H1 (cell line): ENCODE measurements at regions not wholly inside any gene's neighbourhood (a gene's known extent, or its start where the extent isn't known, plus 50 kb on each side); places are given as distances from the start of the nearest gene placed in this dataset.

Experiments
- CHD2 ChIP-seq: IDR thresholded peaks from 2 replicates; pipeline ENCODE4 v1.6.1; 2012; ENCODE audit warnings: low read length, improper control_type of control experiment
- CTCF ChIP-seq, 3 experiments: IDR thresholded peaks; 1 replicate in 2 of 3; 2 replicates in 1 of 3; pipeline versions ENCODE4 v1.5.1 to v1.6.1; 2011; ENCODE audit warnings: low read length in 3 of 3, mild to moderate bottlenecking in 3 of 3, inconsistent platforms in 2 of 3, low read depth in 1 of 3, moderate library complexity in 1 of 3; ENCODE audit not compliant: insufficient read depth in 1 of 3; ENCODE audit errors: control extremely low read depth in 1 of 3
- KDM5A ChIP-seq: fragments of 200-600 bp; IDR thresholded peaks from 2 replicates; pipeline ENCODE4 v1.7.1; 2012; ENCODE audit warnings: mild to moderate bottlenecking, low read length, inconsistent platforms, mixed read lengths
- POLR2AphosphoS5 ChIP-seq: IDR thresholded peaks from 2 replicates; pipeline ENCODE4 v1.6.1; 2011; ENCODE audit warnings: low read depth, low read length
- TF ChIP-seq, protein P1 (sequence below): IDR thresholded peaks from 2 replicates; pipeline ENCODE4 v1.6.1; 2011; ENCODE audit warnings: low read depth, mild to moderate bottlenecking, low read length; ENCODE audit not compliant: insufficient read depth
- TF ChIP-seq, protein P2 (sequence below): IDR thresholded peaks from 2 replicates; pipeline ENCODE4 v1.6.1; 2012; ENCODE audit warnings: inconsistent platforms

DNA sequence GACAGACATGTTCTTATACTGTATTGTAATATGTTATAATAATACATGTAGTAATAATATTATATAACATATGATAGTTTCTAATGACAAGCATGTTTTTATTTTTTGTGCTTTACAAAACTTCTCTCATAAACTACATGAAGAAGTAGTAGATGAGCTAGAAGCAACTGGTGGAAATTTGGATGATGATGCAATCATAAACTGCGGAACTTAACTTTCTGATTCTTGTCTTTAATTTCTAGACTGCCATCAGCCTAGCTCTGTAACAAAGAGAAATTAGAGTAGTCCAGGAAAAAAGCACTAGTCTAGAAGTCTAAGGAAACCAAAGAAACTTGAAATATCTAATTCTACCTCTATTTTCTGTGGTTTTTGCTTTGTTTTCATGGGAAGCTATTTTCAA lies 71.0 kb upstream of the SPATS2L start:
- TF ChIP-seq, protein P1, sequence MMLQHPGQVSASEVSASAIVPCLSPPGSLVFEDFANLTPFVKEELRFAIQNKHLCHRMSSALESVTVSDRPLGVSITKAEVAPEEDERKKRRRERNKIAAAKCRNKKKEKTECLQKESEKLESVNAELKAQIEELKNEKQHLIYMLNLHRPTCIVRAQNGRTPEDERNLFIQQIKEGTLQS: no peak
- TF ChIP-seq CTCF (IDR thresholded peaks at IDR 0.05; ENCODE audit: control extremely low read depth in 1 of 3, insufficient read depth in 1 of 3, low read depth in 1 of 3, low read length in 3 of 3) (no peak), POLR2AphosphoS5 (no peak), KDM5A (no peak), CHD2 (no peak)
- TF ChIP-seq, protein P2, sequence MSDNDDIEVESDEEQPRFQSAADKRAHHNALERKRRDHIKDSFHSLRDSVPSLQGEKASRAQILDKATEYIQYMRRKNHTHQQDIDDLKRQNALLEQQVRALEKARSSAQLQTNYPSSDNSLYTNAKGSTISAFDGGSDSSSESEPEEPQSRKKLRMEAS: no peak
